ENCODE measurements at regions not wholly inside any gene's neighbourhood (a gene's known extent, or its start where the extent isn't known, plus 50 kb on each side); places are given as distances from the start of the nearest gene placed in this dataset.

- Histone ChIP-seq H3K9me3 (replicated peaks in 1 of 2; ENCODE audit: control insufficient read depth in 2 of 2, insufficient read depth in 1 of 2, low read depth in 1 of 2, low read length in 2 of 2) (no peaks in the 10 kb centered on the region), H2BK120ac (ENCODE audit: low read depth, low read length) (no peak overlapping the region), H2BK12ac (ENCODE audit: low read length) (no peak overlapping the region), H3K4me3 (ENCODE audit: low read length in 2 of 2) (no peak overlapping the region), H3K9ac (ENCODE audit: low read depth, low read length, poor library complexity) (no peak overlapping the region), H4K8ac (ENCODE audit: low read depth, low read length) (no peak overlapping the region), H3K23ac (ENCODE audit: low read depth, low read length, poor library complexity) (no peak overlapping the region), H3K4ac (ENCODE audit: low read length) (no peak overlapping the region), H4K91ac (ENCODE audit: low read depth, low read length, poor library complexity) (no peak overlapping the region), H3K36me3 (replicated peaks in 1 of 2; ENCODE audit: control insufficient read depth in 2 of 2, insufficient read depth in 2 of 2, low read length in 2 of 2) (no peaks in the 10 kb centered on the region), H3K14ac (ENCODE audit: low read length) (no peak overlapping the region), H2BK15ac (ENCODE audit: low read length) (no peak overlapping the region), H3K79me1 (ENCODE audit: low read depth, low read length) (no peaks in the 10 kb centered on the region), H3K4me1 (ENCODE audit: control insufficient read depth in 2 of 2, insufficient read depth in 1 of 2, low read depth in 1 of 2, low read length in 2 of 2) (no peaks in the 10 kb centered on the region), H2AFZ (ENCODE audit: low read length) (no peak overlapping the region), H3K4me2 (ENCODE audit: insufficient read depth, low read length, poor library complexity, severe bottlenecking) (no peak overlapping the region), H3K18ac (ENCODE audit: low read length) (no peak overlapping the region), H2AK5ac (ENCODE audit: low read depth, low read length) (no peak overlapping the region), H3K27ac (replicated peaks; ENCODE audit: low read length) (no peak overlapping the region), H2BK5ac (ENCODE audit: low read length) (no peak overlapping the region), H3K27me3 (ENCODE audit: control insufficient read depth in 3 of 3, insufficient read depth in 3 of 3, low read depth in 1 of 3, low read length in 3 of 3) (no peaks in the 10 kb centered on the region)
- WGBS, 2 donors (ENCODE audit: extremely low coverage in 2 of 2, insufficient read length in 2 of 2, insufficient replicate concordance in 1 of 2) = no CpG with 5 or more reads among the region's 1 CpG
- no peak for DNase-seq (ENCODE audit: low spot score)
Observed at GRCh38 chr2:228901531-228901930, 369.6 kb downstream of the PID1 start.

GRCh38 chr2:228878138-228878537 lies 392.9 kb downstream of the PID1 start:
- Histone ChIP-seq H3K9me3 (replicated peaks in 1 of 2; ENCODE audit: control insufficient read depth in 2 of 2, insufficient read depth in 1 of 2, low read depth in 1 of 2, low read length in 2 of 2) (no peaks in the 10 kb centered on the region), H3K4me2 (ENCODE audit: insufficient read depth, low read length, poor library complexity, severe bottlenecking) (no peak overlapping the region), H2AK5ac (ENCODE audit: low read depth, low read length) (no peak overlapping the region), H3K4me1 (ENCODE audit: control insufficient read depth in 2 of 2, insufficient read depth in 1 of 2, low read depth in 1 of 2, low read length in 2 of 2) (no peaks in the 10 kb centered on the region), H2BK5ac (ENCODE audit: low read length) (no peak overlapping the region), H2BK12ac (ENCODE audit: low read length) (no peak overlapping the region), H3K9ac (ENCODE audit: low read depth, low read length, poor library complexity) (no peak overlapping the region), H3K4me3 (ENCODE audit: low read length in 2 of 2) (no peak overlapping the region), H4K91ac (ENCODE audit: low read depth, low read length, poor library complexity) (no peak overlapping the region), H3K27me3 (ENCODE audit: control insufficient read depth in 3 of 3, insufficient read depth in 3 of 3, low read depth in 1 of 3, low read length in 3 of 3) (no peaks in the 10 kb centered on the region), H3K18ac (ENCODE audit: low read length) (no peak overlapping the region), H2BK120ac (ENCODE audit: low read depth, low read length) (no peak overlapping the region), H2BK15ac (ENCODE audit: low read length) (no peak overlapping the region), H4K8ac (ENCODE audit: low read depth, low read length) (no peak overlapping the region), H3K14ac (ENCODE audit: low read length) (no peak overlapping the region), H3K23ac (ENCODE audit: low read depth, low read length, poor library complexity) (no peak overlapping the region), H3K27ac (replicated peaks; ENCODE audit: low read length) (no peak overlapping the region), H2AFZ (ENCODE audit: low read length) (no peak overlapping the region), H3K79me1 (ENCODE audit: low read depth, low read length) (no peaks in the 10 kb centered on the region), H3K36me3 (replicated peaks in 1 of 2; ENCODE audit: control insufficient read depth in 2 of 2, insufficient read depth in 2 of 2, low read length in 2 of 2) (no peaks in the 10 kb centered on the region), H3K4ac (ENCODE audit: low read length) (no peak overlapping the region)
- no peak for DNase-seq (ENCODE audit: low spot score)
- WGBS, 2 donors (ENCODE audit: extremely low coverage in 2 of 2, insufficient read length in 2 of 2, insufficient replicate concordance in 1 of 2) = no CpG with 5 or more reads among the region's 1 CpG

DNA sequence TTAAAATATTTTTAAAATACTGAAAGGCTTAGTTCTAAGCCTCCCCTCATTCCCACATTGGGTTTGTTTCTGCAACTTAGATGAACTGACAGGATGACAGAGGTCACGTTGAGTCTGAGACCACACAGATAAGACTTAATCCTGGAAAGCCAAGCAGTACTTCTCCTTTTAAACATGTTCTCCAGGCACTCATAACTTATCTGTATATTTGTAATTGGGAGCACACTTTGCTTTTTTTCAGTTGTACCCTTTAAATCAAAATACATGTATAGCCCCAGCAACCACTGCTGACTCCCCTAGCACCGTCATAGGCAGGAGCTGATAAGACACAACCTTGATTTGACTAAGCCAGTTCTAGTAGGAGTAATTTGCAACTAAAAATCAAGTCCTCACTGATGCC lies 394.8 kb downstream of the PID1 start:
- Histone ChIP-seq H4K91ac (ENCODE audit: low read depth, low read length, poor library complexity) (no peak overlapping the region), H2BK120ac (ENCODE audit: low read depth, low read length) (no peak overlapping the region), H3K4me1 (ENCODE audit: control insufficient read depth in 2 of 2, insufficient read depth in 1 of 2, low read depth in 1 of 2, low read length in 2 of 2) (no peaks in the 10 kb centered on the region), H2AFZ (ENCODE audit: low read length) (no peak overlapping the region), H3K23ac (ENCODE audit: low read depth, low read length, poor library complexity) (no peak overlapping the region), H3K36me3 (replicated peaks in 1 of 2; ENCODE audit: control insufficient read depth in 2 of 2, insufficient read depth in 2 of 2, low read length in 2 of 2) (no peaks in the 10 kb centered on the region), H4K8ac (ENCODE audit: low read depth, low read length) (no peak overlapping the region), H3K14ac (ENCODE audit: low read length) (no peak overlapping the region), H3K4me3 (ENCODE audit: low read length in 2 of 2) (no peak overlapping the region), H3K9me3 (replicated peaks in 1 of 2; ENCODE audit: control insufficient read depth in 2 of 2, insufficient read depth in 1 of 2, low read depth in 1 of 2, low read length in 2 of 2) (no peaks in the 10 kb centered on the region), H3K4me2 (ENCODE audit: insufficient read depth, low read length, poor library complexity, severe bottlenecking) (no peak overlapping the region), H3K9ac (ENCODE audit: low read depth, low read length, poor library complexity) (no peak overlapping the region), H3K4ac (ENCODE audit: low read length) (no peak overlapping the region), H2BK5ac (ENCODE audit: low read length) (no peak overlapping the region), H3K79me1 (ENCODE audit: low read depth, low read length) (no peaks in the 10 kb centered on the region), H3K27me3 (ENCODE audit: control insufficient read depth in 3 of 3, insufficient read depth in 3 of 3, low read depth in 1 of 3, low read length in 3 of 3) (no peaks in the 10 kb centered on the region), H2BK12ac (ENCODE audit: low read length) (no peak overlapping the region), H3K27ac (replicated peaks; ENCODE audit: low read length) (no peak overlapping the region), H3K18ac (ENCODE audit: low read length) (no peak overlapping the region), H2AK5ac (ENCODE audit: low read depth, low read length) (no peak overlapping the region), H2BK15ac (ENCODE audit: low read length) (no peak overlapping the region)
- WGBS, 2 donors (ENCODE audit: extremely low coverage in 2 of 2, insufficient read length in 2 of 2, insufficient replicate concordance in 1 of 2) = no CpG with 5 or more reads among the region's 2 CpGs
- no peak for DNase-seq (ENCODE audit: low spot score)

DNA sequence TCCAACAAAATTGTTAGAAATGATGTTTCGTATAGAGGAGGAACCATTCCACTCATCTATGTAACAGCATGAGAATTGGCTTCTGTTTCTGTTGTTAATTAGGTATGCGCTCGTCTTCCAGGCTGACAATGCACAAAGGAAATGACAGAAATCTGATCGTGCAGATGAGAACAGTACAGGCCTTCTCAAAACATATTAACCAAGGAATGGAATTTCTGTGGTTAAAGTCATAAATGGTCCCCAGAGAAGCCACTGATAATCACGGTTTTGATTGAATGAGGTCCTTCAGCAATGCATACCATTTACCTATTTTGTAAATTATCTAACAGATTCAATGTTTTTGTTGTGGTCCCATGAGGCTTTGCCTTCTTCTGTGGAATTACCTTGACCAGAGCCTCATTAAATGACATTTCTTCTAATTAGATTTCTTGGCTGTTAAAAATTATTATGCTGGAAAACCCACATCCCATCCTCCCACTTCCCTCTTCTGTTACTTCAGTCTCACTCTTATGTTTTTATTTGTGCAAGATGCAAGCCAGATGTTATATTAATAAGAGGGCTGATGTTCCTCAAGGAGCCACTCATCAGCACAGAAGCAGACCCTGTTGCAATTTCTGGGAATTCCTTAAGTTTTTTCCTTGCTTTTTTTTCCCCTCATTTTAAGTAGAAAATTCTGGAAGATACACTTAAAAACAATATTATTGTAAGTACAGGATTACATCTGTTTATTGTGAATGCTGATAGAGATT lies 395.8 kb downstream of the PID1 start:
- no peak overlapping the region for H3K27ac ChIP-seq (replicated peaks; ENCODE audit: low read length)
- no peaks in the 10 kb centered on the region for H3K36me3 ChIP-seq (replicated peaks in 1 of 2; ENCODE audit: control insufficient read depth in 2 of 2, insufficient read depth in 2 of 2, low read length in 2 of 2)
- no peaks in the 10 kb centered on the region for H3K9me3 ChIP-seq (replicated peaks in 1 of 2; ENCODE audit: control insufficient read depth in 2 of 2, insufficient read depth in 1 of 2, low read depth in 1 of 2, low read length in 2 of 2)
- H2BK15ac ChIP-seq (ENCODE audit: low read length) = no peak overlapping the region
- no peaks in the 10 kb centered on the region for H3K4me1 ChIP-seq (ENCODE audit: control insufficient read depth in 2 of 2, insufficient read depth in 1 of 2, low read depth in 1 of 2, low read length in 2 of 2)
- H2BK5ac ChIP-seq (ENCODE audit: low read length) = no peak overlapping the region
- H3K4ac ChIP-seq (ENCODE audit: low read length) = no peak overlapping the region
- H3K4me3 ChIP-seq (ENCODE audit: low read length in 2 of 2) = no peak overlapping the region
- no peak overlapping the region for H4K91ac ChIP-seq (ENCODE audit: low read depth, low read length, poor library complexity)
- H2BK120ac ChIP-seq (ENCODE audit: low read depth, low read length) = no peak overlapping the region
- H3K9ac ChIP-seq (ENCODE audit: low read depth, low read length, poor library complexity) = no peak overlapping the region
- no peak overlapping the region for H3K18ac ChIP-seq (ENCODE audit: low read length)
- no peak overlapping the region for H2AK5ac ChIP-seq (ENCODE audit: low read depth, low read length)
- H4K8ac ChIP-seq (ENCODE audit: low read depth, low read length) = no peak overlapping the region
- H3K27me3 ChIP-seq (ENCODE audit: control insufficient read depth in 3 of 3, insufficient read depth in 3 of 3, low read depth in 1 of 3, low read length in 3 of 3) = no peaks in the 10 kb centered on the region
- DNase-seq (ENCODE audit: low spot score) = no peak
- H3K4me2 ChIP-seq (ENCODE audit: insufficient read depth, low read length, poor library complexity, severe bottlenecking) = no peak overlapping the region
- H3K14ac ChIP-seq (ENCODE audit: low read length) = no peak overlapping the region
- WGBS, 2 donors (ENCODE audit: extremely low coverage in 2 of 2, insufficient read length in 2 of 2, insufficient replicate concordance in 1 of 2) = no CpG with 5 or more reads among the region's 5 CpGs
- H2AFZ ChIP-seq (ENCODE audit: low read length) = no peak overlapping the region
- no peak overlapping the region for H2BK12ac ChIP-seq (ENCODE audit: low read length)
- no peaks in the 10 kb centered on the region for H3K79me1 ChIP-seq (ENCODE audit: low read depth, low read length)
- no peak overlapping the region for H3K23ac ChIP-seq (ENCODE audit: low read depth, low read length, poor library complexity)

All from neuronal stem cell (in vitro differentiated cells).